ENCODE measurements at regions not wholly inside any gene's neighbourhood (a gene's known extent, or its start where the extent isn't known, plus 50 kb on each side); places are given as distances from the start of the nearest gene placed in this dataset.

DNA sequence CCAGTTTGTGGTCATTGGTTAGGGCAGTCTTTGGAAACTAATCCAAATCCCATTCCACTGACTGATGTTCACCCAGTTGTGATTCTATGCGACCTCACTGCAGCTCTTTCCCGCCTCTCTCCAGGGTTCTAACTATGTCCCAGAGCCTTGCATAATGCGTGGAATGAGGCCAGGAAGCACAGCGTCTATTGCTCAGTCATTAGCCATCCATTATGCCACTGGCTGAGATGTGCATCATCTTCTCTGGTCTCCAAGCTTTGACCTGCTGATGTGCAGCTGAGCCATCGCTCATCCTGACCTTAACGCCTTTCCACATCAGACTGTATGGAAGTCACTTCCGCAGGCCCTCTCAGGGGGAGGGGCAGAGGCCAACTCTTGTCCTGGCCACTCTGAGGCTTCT lies 115.4 kb upstream of the VRK1 start:
- TF ChIP-seq, protein P1, sequence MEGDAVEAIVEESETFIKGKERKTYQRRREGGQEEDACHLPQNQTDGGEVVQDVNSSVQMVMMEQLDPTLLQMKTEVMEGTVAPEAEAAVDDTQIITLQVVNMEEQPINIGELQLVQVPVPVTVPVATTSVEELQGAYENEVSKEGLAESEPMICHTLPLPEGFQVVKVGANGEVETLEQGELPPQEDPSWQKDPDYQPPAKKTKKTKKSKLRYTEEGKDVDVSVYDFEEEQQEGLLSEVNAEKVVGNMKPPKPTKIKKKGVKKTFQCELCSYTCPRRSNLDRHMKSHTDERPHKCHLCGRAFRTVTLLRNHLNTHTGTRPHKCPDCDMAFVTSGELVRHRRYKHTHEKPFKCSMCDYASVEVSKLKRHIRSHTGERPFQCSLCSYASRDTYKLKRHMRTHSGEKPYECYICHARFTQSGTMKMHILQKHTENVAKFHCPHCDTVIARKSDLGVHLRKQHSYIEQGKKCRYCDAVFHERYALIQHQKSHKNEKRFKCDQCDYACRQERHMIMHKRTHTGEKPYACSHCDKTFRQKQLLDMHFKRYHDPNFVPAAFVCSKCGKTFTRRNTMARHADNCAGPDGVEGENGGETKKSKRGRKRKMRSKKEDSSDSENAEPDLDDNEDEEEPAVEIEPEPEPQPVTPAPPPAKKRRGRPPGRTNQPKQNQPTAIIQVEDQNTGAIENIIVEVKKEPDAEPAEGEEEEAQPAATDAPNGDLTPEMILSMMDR (IDR thresholded peaks at IDR 0.05; ENCODE audit: low read depth, low read length, poor library complexity, severe bottlenecking) = no peak
- TF ChIP-seq EZH2phosphoT487 (IDR thresholded peaks at IDR 0.05; ENCODE audit: borderline replicate concordance, low read length) = no peak
